ENCODE measurements at regions not wholly inside any gene's neighbourhood (a gene's known extent, or its start where the extent isn't known, plus 50 kb on each side); places are given as distances from the start of the nearest gene placed in this dataset.

DNA sequence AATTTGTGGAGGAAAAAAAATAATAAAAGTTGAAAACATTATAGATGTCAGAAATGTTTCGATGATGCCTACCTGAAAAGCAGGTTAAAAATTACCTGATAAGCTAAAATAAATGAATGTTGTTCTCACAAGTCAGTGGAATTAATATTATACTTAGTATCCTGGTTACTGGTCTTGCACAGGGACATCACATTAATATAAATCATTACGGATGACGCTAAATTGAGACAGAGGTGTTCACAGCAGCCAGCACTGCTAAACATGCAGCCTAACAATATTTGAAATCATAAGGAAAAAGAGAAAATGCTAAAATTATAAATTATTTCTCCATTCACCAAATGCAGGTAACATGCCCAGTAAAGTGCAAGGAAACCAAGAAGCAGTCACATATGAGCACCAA lies 1130.0 kb downstream of the STPG2 start:
- no CpG with 5 or more reads among the region's 3 CpGs for WGBS (ENCODE audit: extremely low coverage, insufficient coverage, low lambda C conversion rate)
- H3K79me2 ChIP-seq (ENCODE audit: control insufficient read depth, insufficient read depth, low read length): no peaks in the 10 kb centered on the region

DNA sequence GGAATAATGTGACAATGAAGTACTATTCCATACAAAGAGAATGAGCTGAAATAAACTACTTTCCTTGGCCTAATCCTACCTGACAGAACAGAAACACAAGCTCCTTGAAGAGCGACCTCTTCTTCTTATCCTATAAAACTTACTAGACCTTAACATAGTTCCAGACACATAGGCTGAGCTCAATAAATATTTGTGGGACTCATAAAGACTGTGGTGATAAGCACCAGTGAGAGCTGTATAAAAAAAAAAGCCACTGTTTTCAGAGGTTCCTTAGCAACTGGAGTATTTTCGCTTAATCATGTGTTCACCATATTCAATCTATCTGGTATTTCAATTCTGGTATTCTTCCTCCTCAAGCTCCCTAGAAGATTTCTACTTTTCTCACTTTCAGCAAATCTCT lies 1129.6 kb downstream of the STPG2 start:
- no peak overlapping the region for H4K5ac ChIP-seq (ENCODE audit: low read length)
- H3K4ac ChIP-seq (ENCODE audit: low read depth, low read length): no peak overlapping the region
- H3K36me3 ChIP-seq (ENCODE audit: control insufficient read depth, insufficient read depth, low read length): no peaks in the 10 kb centered on the region
- H4K8ac ChIP-seq (ENCODE audit: low read depth, low read length): no peak overlapping the region
- H2BK120ac ChIP-seq (ENCODE audit: low read depth, low read length): no peak overlapping the region
- H3K56ac ChIP-seq (ENCODE audit: low read length): no peak overlapping the region
- H3K79me2 ChIP-seq (ENCODE audit: control insufficient read depth, insufficient read depth, low read length): no peaks in the 10 kb centered on the region
- no peak overlapping the region for H3K4me3 ChIP-seq (ENCODE audit: low read length)
- DNase-seq: no peak
- no peaks in the 10 kb centered on the region for H3K27me3 ChIP-seq (ENCODE audit: insufficient read depth, low read length, poor library complexity)
- no peak overlapping the region for H3K4me2 ChIP-seq (ENCODE audit: low read length)
- H3K23ac ChIP-seq (ENCODE audit: low read length): no peak overlapping the region
- no peak overlapping the region for H3K9ac ChIP-seq (ENCODE audit: low read length)
- H2BK15ac ChIP-seq (replicated peaks; ENCODE audit: low read depth): no peak overlapping the region
- no peak overlapping the region for H2BK5ac ChIP-seq (ENCODE audit: low read length)
- H3K79me1 ChIP-seq (ENCODE audit: low read length): no peaks in the 10 kb centered on the region
- WGBS (ENCODE audit: extremely low coverage, insufficient coverage, low lambda C conversion rate): no CpG with 5 or more reads among the region's 2 CpGs
- H3K4me1 ChIP-seq (ENCODE audit: control insufficient read depth, low read depth, low read length): no peaks in the 10 kb centered on the region
- H3K18ac ChIP-seq (ENCODE audit: low read length): no peak overlapping the region
- H2AK5ac ChIP-seq (ENCODE audit: low read length): no peak overlapping the region
- no peak overlapping the region for H3K27ac ChIP-seq (ENCODE audit: low read depth, low read length)

More for the DNA sequence above, 1130.0 kb downstream of the STPG2 start:
- H3K36me3 ChIP-seq (ENCODE audit: control insufficient read depth, insufficient read depth, low read length): no peaks in the 10 kb centered on the region
- H2BK15ac ChIP-seq (replicated peaks; ENCODE audit: low read depth): no peak overlapping the region
- H3K4ac ChIP-seq (ENCODE audit: low read depth, low read length): no peak overlapping the region
- H4K8ac ChIP-seq (ENCODE audit: low read depth, low read length): no peak overlapping the region
- no peak for DNase-seq
- H3K56ac ChIP-seq (ENCODE audit: low read length): no peak overlapping the region
- no peaks in the 10 kb centered on the region for H3K27me3 ChIP-seq (ENCODE audit: insufficient read depth, low read length, poor library complexity)
- H2BK120ac ChIP-seq (ENCODE audit: low read depth, low read length): no peak overlapping the region
- H3K4me2 ChIP-seq (ENCODE audit: low read length): no peak overlapping the region
- no peak overlapping the region for H3K23ac ChIP-seq (ENCODE audit: low read length)
- no peak overlapping the region for H3K18ac ChIP-seq (ENCODE audit: low read length)
- no peak overlapping the region for H2BK5ac ChIP-seq (ENCODE audit: low read length)
- no peak overlapping the region for H3K27ac ChIP-seq (ENCODE audit: low read depth, low read length)
- H3K4me3 ChIP-seq (ENCODE audit: low read length): no peak overlapping the region
- no peak overlapping the region for H4K5ac ChIP-seq (ENCODE audit: low read length)
- H2AK5ac ChIP-seq (ENCODE audit: low read length): no peak overlapping the region
- H3K79me1 ChIP-seq (ENCODE audit: low read length): no peaks in the 10 kb centered on the region
- H3K4me1 ChIP-seq (ENCODE audit: control insufficient read depth, low read depth, low read length): no peaks in the 10 kb centered on the region
- no peak overlapping the region for H3K9ac ChIP-seq (ENCODE audit: low read length)

DNA sequence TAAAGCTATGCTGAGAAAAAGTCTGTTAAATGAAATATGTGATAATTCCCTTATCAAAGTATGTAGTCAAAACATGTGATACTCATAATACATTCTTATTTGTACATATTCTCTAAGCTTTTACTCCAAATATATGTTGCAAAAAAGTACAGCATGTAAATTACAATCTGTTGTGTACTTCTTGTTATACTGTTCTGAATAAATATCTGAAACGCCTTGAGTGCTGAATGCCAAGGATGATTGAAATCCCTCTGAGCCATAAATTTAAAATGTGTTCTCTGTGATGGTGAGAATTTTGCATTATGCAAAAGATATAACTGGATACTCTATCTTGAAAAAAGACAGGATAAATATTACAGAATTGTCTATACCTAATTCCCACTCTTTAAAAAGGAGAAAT lies 1128.0 kb downstream of the STPG2 start:
- no peak overlapping the region for H3K27ac ChIP-seq (ENCODE audit: low read depth, low read length)
- no peak overlapping the region for H2BK5ac ChIP-seq (ENCODE audit: low read length)
- H3K27me3 ChIP-seq (ENCODE audit: insufficient read depth, low read length, poor library complexity): no peaks in the 10 kb centered on the region
- WGBS (ENCODE audit: extremely low coverage, insufficient coverage, low lambda C conversion rate): no CpG with 5 or more reads among the region's 1 CpG
- H3K36me3 ChIP-seq (ENCODE audit: control insufficient read depth, insufficient read depth, low read length): no peaks in the 10 kb centered on the region
- no peak overlapping the region for H3K4me2 ChIP-seq (ENCODE audit: low read length)
- H3K18ac ChIP-seq (ENCODE audit: low read length): no peak overlapping the region
- no peak overlapping the region for H2BK120ac ChIP-seq (ENCODE audit: low read depth, low read length)
- H3K23ac ChIP-seq (ENCODE audit: low read length): no peak overlapping the region
- no peak overlapping the region for H3K4ac ChIP-seq (ENCODE audit: low read depth, low read length)
- no peak overlapping the region for H3K9ac ChIP-seq (ENCODE audit: low read length)
- H3K79me2 ChIP-seq (ENCODE audit: control insufficient read depth, insufficient read depth, low read length): no peaks in the 10 kb centered on the region
- H3K79me1 ChIP-seq (ENCODE audit: low read length): no peaks in the 10 kb centered on the region
- no peak overlapping the region for H3K4me3 ChIP-seq (ENCODE audit: low read length)
- no peak for DNase-seq
- H3K4me1 ChIP-seq (ENCODE audit: control insufficient read depth, low read depth, low read length): no peaks in the 10 kb centered on the region
- no peak overlapping the region for H2AK5ac ChIP-seq (ENCODE audit: low read length)
- H3K56ac ChIP-seq (ENCODE audit: low read length): no peak overlapping the region
- no peak overlapping the region for H4K5ac ChIP-seq (ENCODE audit: low read length)
- H4K8ac ChIP-seq (ENCODE audit: low read depth, low read length): no peak overlapping the region
- no peak overlapping the region for H2BK15ac ChIP-seq (replicated peaks; ENCODE audit: low read depth)

DNA sequence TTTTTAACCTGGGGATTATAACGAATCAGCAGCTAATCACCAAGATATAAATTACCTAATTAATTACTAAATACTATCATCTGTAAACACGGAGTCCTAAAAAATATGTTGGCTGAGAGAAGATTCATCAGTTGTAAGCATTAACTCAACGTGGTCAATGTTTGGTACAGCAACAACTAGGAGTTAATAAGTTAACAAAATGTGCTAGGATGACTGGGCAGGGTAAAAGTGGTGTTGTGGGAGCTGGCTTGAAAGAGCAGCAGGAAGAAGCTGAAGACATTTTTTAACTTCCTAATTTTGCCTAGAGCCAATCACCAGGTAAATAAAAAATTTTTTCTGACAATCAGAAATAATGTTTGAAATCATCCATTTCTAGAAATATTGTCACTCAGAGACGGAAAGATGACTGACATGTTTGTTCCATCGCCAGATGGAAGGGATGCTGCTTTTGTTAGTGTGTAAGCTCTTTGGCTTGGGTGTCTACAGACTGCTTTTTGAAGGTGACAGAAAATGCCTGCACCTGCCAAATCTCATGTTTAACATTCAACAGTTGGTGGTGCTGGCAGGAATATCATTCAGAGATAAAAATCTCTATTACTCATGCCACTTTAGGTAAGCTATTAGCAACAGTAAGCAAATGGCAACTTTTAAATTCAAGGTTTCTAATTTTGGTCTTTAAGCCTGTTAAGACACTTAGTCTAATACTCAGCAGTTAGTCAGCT lies 1126.9 kb downstream of the STPG2 start:
- no peak overlapping the region for H4K8ac ChIP-seq (ENCODE audit: low read depth, low read length)
- no peak overlapping the region for H3K56ac ChIP-seq (ENCODE audit: low read length)
- H3K4ac ChIP-seq (ENCODE audit: low read depth, low read length): no peak overlapping the region
- H3K18ac ChIP-seq (ENCODE audit: low read length): no peak overlapping the region
- no peak overlapping the region for H3K4me2 ChIP-seq (ENCODE audit: low read length)
- H3K9ac ChIP-seq (ENCODE audit: low read length): no peak overlapping the region
- H3K4me1 ChIP-seq (ENCODE audit: control insufficient read depth, low read depth, low read length): no peaks in the 10 kb centered on the region
- no peaks in the 10 kb centered on the region for H3K27me3 ChIP-seq (ENCODE audit: insufficient read depth, low read length, poor library complexity)
- no CpG with 5 or more reads among the region's 5 CpGs for WGBS (ENCODE audit: extremely low coverage, insufficient coverage, low lambda C conversion rate)
- no peaks in the 10 kb centered on the region for H3K79me1 ChIP-seq (ENCODE audit: low read length)
- H3K27ac ChIP-seq (ENCODE audit: low read depth, low read length): no peak overlapping the region
- no peak overlapping the region for H2BK15ac ChIP-seq (replicated peaks; ENCODE audit: low read depth)
- H3K4me3 ChIP-seq (ENCODE audit: low read length): no peak overlapping the region
- no peaks in the 10 kb centered on the region for H3K36me3 ChIP-seq (ENCODE audit: control insufficient read depth, insufficient read depth, low read length)
- H3K23ac ChIP-seq (ENCODE audit: low read length): no peak overlapping the region
- no peak overlapping the region for H2BK120ac ChIP-seq (ENCODE audit: low read depth, low read length)
- no peak overlapping the region for H2BK5ac ChIP-seq (ENCODE audit: low read length)
- no peak for DNase-seq
- no peak overlapping the region for H2AK5ac ChIP-seq (ENCODE audit: low read length)
- H3K79me2 ChIP-seq (ENCODE audit: control insufficient read depth, insufficient read depth, low read length): no peaks in the 10 kb centered on the region
- no peak overlapping the region for H4K5ac ChIP-seq (ENCODE audit: low read length)

DNA sequence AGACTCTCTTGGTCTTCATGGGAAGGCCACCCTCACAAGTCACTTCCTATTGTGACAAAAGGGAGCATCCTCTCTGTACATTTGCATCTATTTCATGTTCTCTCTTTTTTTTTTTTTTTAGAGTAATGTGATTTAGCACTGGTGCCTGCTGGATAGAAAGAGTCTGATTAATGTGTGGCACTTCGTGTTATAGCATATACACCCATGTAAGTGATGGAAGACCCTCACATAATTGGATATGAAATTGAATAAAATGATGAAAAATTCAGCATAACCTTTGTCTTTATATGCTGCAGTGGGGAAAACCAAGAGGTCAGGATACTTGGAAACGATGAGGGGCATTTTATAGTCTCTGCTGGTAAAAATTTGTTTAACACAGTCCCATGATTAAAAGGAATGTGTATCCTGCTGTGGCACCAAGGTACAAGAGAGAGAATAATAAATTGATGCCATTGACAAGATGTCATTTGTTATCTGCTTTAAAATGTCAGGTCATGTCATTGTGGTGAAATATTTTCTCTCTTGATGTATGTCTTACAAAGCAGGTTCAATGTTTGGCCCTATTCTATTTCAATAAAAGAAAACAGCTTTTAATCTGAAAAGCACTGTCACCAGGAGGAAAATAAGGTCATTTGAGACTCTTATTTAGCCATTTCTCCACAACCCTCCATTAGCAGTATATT lies 1115.4 kb downstream of the STPG2 start:
- Histone ChIP-seq H2AK5ac (ENCODE audit: low read length) (no peak overlapping the region), H3K4ac (ENCODE audit: low read depth, low read length) (no peak overlapping the region), H3K23ac (ENCODE audit: low read length) (no peak overlapping the region), H3K36me3 (ENCODE audit: control insufficient read depth, insufficient read depth, low read length) (no peaks in the 10 kb centered on the region), H2BK5ac (ENCODE audit: low read length) (no peak overlapping the region), H3K4me1 (ENCODE audit: control insufficient read depth, low read depth, low read length) (no peaks in the 10 kb centered on the region), H3K18ac (ENCODE audit: low read length) (no peak overlapping the region), H4K5ac (ENCODE audit: low read length) (no peak overlapping the region), H3K4me3 (ENCODE audit: low read length) (no peak overlapping the region), H3K79me1 (ENCODE audit: low read length) (no peaks in the 10 kb centered on the region), H2BK120ac (ENCODE audit: low read depth, low read length) (no peak overlapping the region), H3K4me2 (ENCODE audit: low read length) (no peak overlapping the region), H3K79me2 (ENCODE audit: control insufficient read depth, insufficient read depth, low read length) (no peaks in the 10 kb centered on the region), H3K27ac (ENCODE audit: low read depth, low read length) (no peak overlapping the region), H2BK15ac (replicated peaks; ENCODE audit: low read depth) (no peak overlapping the region), H4K8ac (ENCODE audit: low read depth, low read length) (no peak overlapping the region), H3K56ac (ENCODE audit: low read length) (no peak overlapping the region), H3K27me3 (ENCODE audit: insufficient read depth, low read length, poor library complexity) (no peaks in the 10 kb centered on the region), H3K9ac (ENCODE audit: low read length) (no peak overlapping the region)
- no peak for DNase-seq
- no CpG with 5 or more reads among the region's 2 CpGs for WGBS (ENCODE audit: extremely low coverage, insufficient coverage, low lambda C conversion rate)
